Caco-2 (cell line): ENCODE measurements at regions not wholly inside any gene's neighbourhood (a gene's known extent, or its start where the extent isn't known, plus 50 kb on each side); places are given as distances from the start of the nearest gene placed in this dataset.
"Not testable (repeated sequence)": the region's sequence is repeated elsewhere in the genome, so short reads cannot be mapped to it uniquely, and the experiment has no call there.

Experiments used
- BruUV-seq: library from RNA; stranded (reverse); fragments of 400-500 nt; replicated peaks from 2 replicates; lab custom pipeline; 2021; lab: Mats Ljungman, UMichigan
- CTCF ChIA-PET: fragments of 300-600 bp; sonication (Branson Sonifier 250); formaldehyde crosslinking; loops from one replicate; lab custom pipeline; 2022; ENCODE audit warnings: antibody characterized with exemption; lab: Charles Lee
- POLR2A ChIA-PET: fragments of 300-600 bp; sonication (Branson Sonifier 250); formaldehyde crosslinking; loops from one replicate; lab custom pipeline; 2022; ENCODE audit warnings: antibody characterized with exemption; lab: Charles Lee
- DNase-seq, 2 experiments: peaks; one replicate each; pipeline versions ENCODE4 v3.0.0 to v3.0.0-alpha.2; 2020 to 2022
- H3K27me3 ChIP-seq: replicated peaks from 2 replicates; pipeline ENCODE4 v1.6.0; 2011; ENCODE audit warnings: low read length; ENCODE audit not compliant: control insufficient read depth, insufficient read depth
- H3K36me3 ChIP-seq: 2 replicates; pipeline ENCODE4 v1.5.1; 2011; ENCODE audit warnings: low read length; ENCODE audit not compliant: control insufficient read depth, insufficient read depth
- H3K4me1 ChIP-seq: fragments of 250-450 bp; sonication (Bioruptor Pico); 2 replicates; pipeline ENCODE4 v1.5.1; 2020; ENCODE audit warnings: mild to moderate bottlenecking
- H3K4me3 ChIP-seq: 2 replicates; pipeline ENCODE4 v1.5.1; 2011; ENCODE audit warnings: low read depth, mild to moderate bottlenecking, control low read depth, low read length
- H3K9me3 ChIP-seq: fragments of 250-450 bp; sonication (Bioruptor Pico); 2 replicates; pipeline ENCODE4 v1.5.1; 2020; ENCODE audit warnings: mild to moderate bottlenecking, moderate library complexity
- H3K27ac Mint-ChIP-seq: one replicate; pipeline ENCODE4 v1.8.0; 2022; ENCODE audit warnings: mixed read lengths; ENCODE audit not compliant: unreplicated experiment
- H3K27me3 Mint-ChIP-seq: one replicate; pipeline ENCODE4 v1.8.0; 2022; ENCODE audit warnings: mixed read lengths; ENCODE audit not compliant: insufficient read depth, unreplicated experiment
- H3K36me3 Mint-ChIP-seq: one replicate; pipeline ENCODE4 v1.8.0; 2022; ENCODE audit warnings: mild to moderate bottlenecking, mixed read lengths; ENCODE audit not compliant: insufficient read depth, unreplicated experiment
- H3K4me1 Mint-ChIP-seq: one replicate; pipeline ENCODE4 v1.8.0; 2022; ENCODE audit warnings: low read depth, mixed read lengths; ENCODE audit not compliant: unreplicated experiment
- H3K4me3 Mint-ChIP-seq: one replicate; pipeline ENCODE4 v1.8.0; 2022; ENCODE audit warnings: mild to moderate bottlenecking, moderate library complexity, mixed read lengths; ENCODE audit not compliant: unreplicated experiment
- H3K9me3 Mint-ChIP-seq: one replicate; pipeline ENCODE4 v1.8.0; 2022; ENCODE audit warnings: mixed read lengths; ENCODE audit not compliant: unreplicated experiment
- intact Hi-C: fragments of 100-400 bp; cut with micrococcal nuclease; formaldehyde crosslinking; loops from one replicate; pipeline ENCODE4 v1.10.0; 2022; ENCODE audit not compliant: unreplicated experiment
- TF ChIP-seq, protein P1 (sequence below), 2 experiments: fragments of 200-600 bp in 1 of 2; IDR thresholded peaks; 1 replicate in 1 of 2; 2 replicates in 1 of 2; pipeline versions ENCODE4 v1.5.1 to v1.8.0; 2011 to 2022; ENCODE audit warnings: antibody characterized with exemption in 1 of 2, control low read depth in 1 of 2, inconsistent platforms in 1 of 2, low read depth in 1 of 2, low read length in 1 of 2, mild to moderate bottlenecking in 1 of 2, moderate library complexity in 1 of 2; ENCODE audit not compliant: insufficient read depth in 1 of 2, severe bottlenecking in 1 of 2, unreplicated experiment in 1 of 2

DNA sequence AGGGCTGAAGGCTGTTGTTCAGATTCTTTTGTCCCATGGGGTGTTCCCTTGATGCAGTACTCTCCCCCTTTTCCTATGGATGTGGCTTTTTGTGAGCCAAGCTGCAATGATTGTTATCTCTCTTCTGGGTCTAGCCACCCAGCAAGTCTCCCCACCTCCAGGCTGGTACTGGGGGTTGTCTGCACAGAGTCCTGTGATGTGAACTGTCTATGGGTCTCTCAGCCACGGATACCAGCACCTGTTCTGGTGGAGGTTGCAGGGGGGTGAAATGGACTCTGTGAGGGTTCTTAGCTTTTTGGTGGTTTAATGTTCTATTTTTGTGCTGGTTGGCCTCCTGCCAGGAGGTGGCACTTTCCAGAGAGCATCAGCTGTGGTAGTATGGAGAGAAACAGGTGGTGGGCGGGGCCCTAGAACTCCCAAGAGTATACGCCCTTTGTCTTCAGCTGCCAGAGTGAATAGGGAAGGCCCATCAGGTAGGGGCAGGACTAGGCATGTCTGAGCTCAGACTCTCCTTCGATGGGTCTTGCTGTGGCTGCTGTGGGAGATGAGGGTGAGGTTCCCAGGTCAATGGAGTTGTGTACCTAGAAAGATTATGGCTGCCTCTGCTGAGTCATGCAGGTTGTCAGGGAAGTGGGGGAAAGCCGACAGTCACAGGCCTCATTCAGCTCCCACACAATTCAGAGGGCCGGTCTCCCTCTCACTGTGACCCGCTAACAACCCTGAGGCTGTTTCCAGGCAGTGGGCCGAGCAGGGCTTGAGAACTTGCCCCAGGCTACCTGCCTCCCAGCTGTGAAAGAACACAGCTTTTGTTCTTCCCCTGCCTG, 87.4 kb downstream of the DLEU7 start:
- H3K4me1 Mint-ChIP-seq, H3K36me3 ChIP-seq, intact Hi-C loops, H3K4me3 Mint-ChIP-seq, H3K4me1 ChIP-seq, BruUV-seq, H3K4me3 ChIP-seq, H3K27me3 Mint-ChIP-seq, POLR2A ChIA-PET, H3K27me3 ChIP-seq, H3K36me3 Mint-ChIP-seq, H3K9me3 ChIP-seq: not testable (repeated sequence)
- DNase-seq, result peak; percentile 25 to 59
- H3K9me3 Mint-ChIP-seq, result peaks cover 22% of the 10 kb centered on the region
- peak overlapping the region; percentile 73 for H3K27ac Mint-ChIP-seq
- CTCF ChIA-PET, result interaction anchor here (0.6 to 1.5 kb wide), 3 partner anchors 50 to 156 kb away, joined by 3 to 5 read pairs (median 3); no protein-coding TSS in a partner anchor

DNA sequence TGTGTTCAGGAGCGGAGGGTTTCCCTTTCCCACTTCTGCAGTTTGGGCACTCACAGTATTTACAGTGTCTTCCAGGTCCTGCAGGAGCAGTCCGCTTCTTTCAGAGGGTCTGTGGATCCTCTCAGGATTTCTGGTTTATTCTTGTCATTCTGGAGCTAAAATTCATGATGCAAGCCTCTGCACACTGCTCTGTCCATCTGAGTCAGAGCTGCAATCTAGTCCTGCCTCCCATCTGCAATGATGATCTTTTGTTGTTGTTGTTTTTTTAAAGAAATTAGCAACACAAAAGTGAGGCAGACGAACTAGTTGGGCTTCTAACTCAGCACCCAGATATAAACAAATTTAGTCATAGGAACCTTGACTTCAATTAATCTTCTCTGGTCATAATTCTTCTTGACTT, 86.5 kb downstream of the DLEU7 start:
- Mint-ChIP-seq H3K4me1 (no peaks in the 10 kb centered on the region), H3K4me3 (no peak overlapping the region), H3K36me3 (no peaks in the 10 kb centered on the region), H3K9me3 (peaks cover 22% of the 10 kb centered on the region), H3K27me3 (no peaks in the 10 kb centered on the region), H3K27ac (peak overlapping the region; percentile 73)
- intact Hi-C loops, result no loop called here
- TF ChIP-seq, protein P1, sequence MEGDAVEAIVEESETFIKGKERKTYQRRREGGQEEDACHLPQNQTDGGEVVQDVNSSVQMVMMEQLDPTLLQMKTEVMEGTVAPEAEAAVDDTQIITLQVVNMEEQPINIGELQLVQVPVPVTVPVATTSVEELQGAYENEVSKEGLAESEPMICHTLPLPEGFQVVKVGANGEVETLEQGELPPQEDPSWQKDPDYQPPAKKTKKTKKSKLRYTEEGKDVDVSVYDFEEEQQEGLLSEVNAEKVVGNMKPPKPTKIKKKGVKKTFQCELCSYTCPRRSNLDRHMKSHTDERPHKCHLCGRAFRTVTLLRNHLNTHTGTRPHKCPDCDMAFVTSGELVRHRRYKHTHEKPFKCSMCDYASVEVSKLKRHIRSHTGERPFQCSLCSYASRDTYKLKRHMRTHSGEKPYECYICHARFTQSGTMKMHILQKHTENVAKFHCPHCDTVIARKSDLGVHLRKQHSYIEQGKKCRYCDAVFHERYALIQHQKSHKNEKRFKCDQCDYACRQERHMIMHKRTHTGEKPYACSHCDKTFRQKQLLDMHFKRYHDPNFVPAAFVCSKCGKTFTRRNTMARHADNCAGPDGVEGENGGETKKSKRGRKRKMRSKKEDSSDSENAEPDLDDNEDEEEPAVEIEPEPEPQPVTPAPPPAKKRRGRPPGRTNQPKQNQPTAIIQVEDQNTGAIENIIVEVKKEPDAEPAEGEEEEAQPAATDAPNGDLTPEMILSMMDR (IDR thresholded peaks at IDR 0.05; ENCODE audit: insufficient read depth in 1 of 2, low read depth in 1 of 2, low read length in 1 of 2, severe bottlenecking in 1 of 2, unreplicated experiment in 1 of 2), result no peak
- ChIA-PET CTCF (interaction anchor here (1.5 kb wide), 2 partner anchors 49 to 155 kb away, joined by 3 to 5 read pairs; no protein-coding TSS in a partner anchor), POLR2A (no interaction called here)
- no peak overlapping the region for H3K4me3 ChIP-seq
- H3K27me3 ChIP-seq, result no peaks in the 10 kb centered on the region
- peaks cover 3% of the 10 kb centered on the region; the same call in 1 of the 2 replicates for H3K9me3 ChIP-seq
- no TSS peak for BruUV-seq
- no peak for DNase-seq
- H3K4me1 ChIP-seq, result peaks cover 4% of the 10 kb centered on the region
- no peaks in the 10 kb centered on the region for H3K36me3 ChIP-seq

DNA sequence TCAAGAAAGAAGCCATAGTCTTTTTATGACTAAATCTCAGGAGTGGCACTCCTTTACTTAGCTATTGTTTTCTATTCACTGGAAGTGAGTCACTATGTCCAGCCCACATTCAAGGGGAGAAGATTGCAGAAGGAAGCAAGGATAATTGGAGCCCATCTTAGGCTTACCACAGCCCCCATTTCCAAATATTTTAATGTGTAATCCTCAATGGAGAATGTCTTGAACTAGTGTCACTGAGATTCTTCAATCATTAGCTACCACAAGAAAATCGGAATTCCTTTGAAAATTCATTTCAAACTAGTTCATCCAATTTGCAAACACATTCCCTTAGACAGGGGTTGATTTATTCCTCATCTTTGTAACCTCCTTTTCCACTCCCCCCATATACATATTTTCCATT, 84.7 kb downstream of the DLEU7 start:
- H3K9me3 ChIP-seq, result peaks cover 3% of the 10 kb centered on the region; the same call in 1 of the 2 replicates
- H3K27ac Mint-ChIP-seq, result no peak overlapping the region
- peaks cover 22% of the 10 kb centered on the region for H3K9me3 Mint-ChIP-seq
- no peaks in the 10 kb centered on the region for H3K36me3 Mint-ChIP-seq
- H3K27me3 ChIP-seq, result no peaks in the 10 kb centered on the region
- no TSS peak for BruUV-seq
- no peaks in the 10 kb centered on the region for H3K36me3 ChIP-seq
- DNase-seq, result no peak
- H3K4me1 Mint-ChIP-seq, result no peaks in the 10 kb centered on the region
- peaks cover 4% of the 10 kb centered on the region for H3K4me1 ChIP-seq
- no peak overlapping the region for H3K4me3 Mint-ChIP-seq
- CTCF ChIA-PET, result no interaction called here
- TF ChIP-seq, protein P1 (IDR thresholded peaks at IDR 0.05; ENCODE audit: insufficient read depth in 1 of 2, low read depth in 1 of 2, low read length in 1 of 2, severe bottlenecking in 1 of 2, unreplicated experiment in 1 of 2), result no peak
- no peaks in the 10 kb centered on the region for H3K27me3 Mint-ChIP-seq
- intact Hi-C loops, result no loop called here
- no peak overlapping the region for H3K4me3 ChIP-seq
- POLR2A ChIA-PET, result no interaction called here
